K562 (cell line): ENCODE measurements at regions not wholly inside any gene's neighbourhood (a gene's known extent, or its start where the extent isn't known, plus 50 kb on each side); places are given as distances from the start of the nearest gene placed in this dataset.

Experiments used
- ATAC-seq: fragments of 200-7000 bp; cut with Tn5 transposase; 3 replicates; pipeline ENCODE4 v1.9.1; 2020; ENCODE audit warnings: moderate library complexity
- BruUV-seq: library from RNA; stranded (reverse); fragments of 400-500 nt; replicated peaks from 2 replicates; lab custom pipeline; 2021; lab: Mats Ljungman, UMichigan
- CTCF ChIA-PET: fragments of 300-600 bp; formaldehyde crosslinking; extraction: SDS; loops from one replicate; lab custom pipeline; 2021; ENCODE audit warnings: low intra/inter-chr PET ratio; lab: Yijun Ruan, JAX
- POLR2A ChIA-PET: fragments of 300-600, 350-650 bp; sonication (Branson Sonifier 250); formaldehyde crosslinking; extraction: SDS; loops from one replicate; lab custom pipeline; 2021; ENCODE audit warnings: antibody characterized with exemption, inconsistent platforms; lab: Yijun Ruan, JAX
- DNase-seq, 4 experiments: peaks; one replicate each; pipeline versions ENCODE4 v3.0.0 to v3.0.0-alpha.2; 2011 to 2018; ENCODE audit warnings: low spot score in 3 of 4, mixed read lengths in 3 of 4; ENCODE audit errors: extremely low read depth in 1 of 4
- FAIRE-seq: peaks from 2 replicates; lab custom pipeline; 2011; peaks lifted over from hg19 to GRCh38; lab: Jason Lieb, UNC
- H2AFZ ChIP-seq: 2 replicates; pipeline ENCODE4 v1.6.0; 2011; ENCODE audit warnings: low read depth, low read length, control low read depth, inconsistent platforms
- H3K27ac ChIP-seq: fragments of 200-600 bp; 3 replicates; pipeline ENCODE4 v1.8.0; 2011; ENCODE audit warnings: low read depth, mild to moderate bottlenecking, control low read depth, inconsistent platforms, low read length, moderate library complexity, mixed read lengths; ENCODE audit errors: extremely low read depth
- H3K27me3 ChIP-seq, 2 experiments: fragments of 300-600 bp in 1 of 2; 2 replicates in 1 of 2; 3 replicates in 1 of 2; pipeline versions ENCODE4 v1.6.0 to v1.8.0; 2011; ENCODE audit warnings: inconsistent platforms in 2 of 2, low read length in 2 of 2, mild to moderate bottlenecking in 1 of 2, mixed read lengths in 1 of 2, moderate library complexity in 1 of 2; ENCODE audit not compliant: control insufficient read depth in 2 of 2, insufficient read depth in 2 of 2
- H3K36me3 ChIP-seq: fragments of 300-600 bp; 3 replicates; pipeline ENCODE4 v1.8.0; 2011; ENCODE audit warnings: mild to moderate bottlenecking, low read length, inconsistent platforms; ENCODE audit not compliant: control insufficient read depth, insufficient read depth
- H3K4me1 ChIP-seq, 2 experiments: fragments of 200-600 bp in 1 of 2; replicated peaks in 1 of 2; 2 replicates in 1 of 2; 3 replicates in 1 of 2; pipeline versions ENCODE4 v1.5.1 to v1.8.0; 2011; ENCODE audit warnings: inconsistent platforms in 2 of 2, low read length in 2 of 2, mild to moderate bottlenecking in 1 of 2, mixed read lengths in 1 of 2, moderate library complexity in 1 of 2; ENCODE audit not compliant: control insufficient read depth in 2 of 2, insufficient read depth in 2 of 2
- H3K4me2 ChIP-seq: 2 replicates; pipeline ENCODE4 v1.6.1; 2011; ENCODE audit warnings: low read length, control low read depth, inconsistent platforms, mixed read lengths; ENCODE audit not compliant: insufficient read depth
- H3K4me3 ChIP-seq: fragments of 200-600 bp; sonication (generic), shearing (Covaris generic); 2 replicates; pipeline ENCODE4 v1.5.1; 2016; ENCODE audit warnings: control low read depth, inconsistent platforms
- H3K79me2 ChIP-seq: fragments of 200-600 bp; 3 replicates; pipeline ENCODE4 v1.8.0; 2011; ENCODE audit warnings: low read length, inconsistent platforms; ENCODE audit not compliant: control insufficient read depth, insufficient read depth
- H3K9ac ChIP-seq, 2 experiments: 2 replicates each; pipeline versions ENCODE4 v1.6.0 to v1.6.1; 2011; ENCODE audit warnings: low read depth in 2 of 2, low read length in 2 of 2, control low read depth in 1 of 2, inconsistent platforms in 1 of 2, mild to moderate bottlenecking in 1 of 2, mixed read lengths in 1 of 2; ENCODE audit not compliant: insufficient read depth in 1 of 2
- H3K9me1 ChIP-seq: one replicate; pipeline ENCODE4 v1.6.0; 2011; ENCODE audit warnings: inconsistent platforms, mild to moderate bottlenecking, low read length, moderate library complexity; ENCODE audit not compliant: control insufficient read depth, insufficient read depth
- H3K9me3 ChIP-seq: replicated peaks from 2 replicates; pipeline ENCODE4 v1.5.1; 2011; ENCODE audit warnings: low read depth, low read length, inconsistent platforms; ENCODE audit not compliant: control insufficient read depth, insufficient read depth
- H4K20me1 ChIP-seq: replicated peaks from 2 replicates; pipeline ENCODE4 v1.6.1; 2011; ENCODE audit warnings: low read length, inconsistent platforms, mixed read lengths; ENCODE audit not compliant: control insufficient read depth, insufficient read depth
- ARID4B ChIP-seq: sonication (generic); formaldehyde crosslinking; IDR thresholded peaks from 2 replicates; pipeline ENCODE4 v1.8.0; 2022; ENCODE audit warnings: mild to moderate bottlenecking, missing genetic modification reagents
- PHB ChIP-seq: fragments of 250-450 bp; sonication (Bioruptor Pico); IDR thresholded peaks from 2 replicates; pipeline ENCODE4 v1.5.0; 2021
- PRMT5 ChIP-seq: sonication (generic); formaldehyde crosslinking; IDR thresholded peaks from 2 replicates; pipeline ENCODE4 v1.5.0; 2020; ENCODE audit warnings: missing genetic modification reagents
- RBM39 ChIP-seq: fragments of 200-400 bp; formaldehyde crosslinking; optimal IDR thresholded peaks from 2 replicates; pipeline ENCODE3; 2018; ENCODE audit warnings: low read depth, low read length
- SMARCB1 ChIP-seq: IDR thresholded peaks from 2 replicates; pipeline ENCODE4 v1.6.1; 2011; ENCODE audit warnings: improper control_type of control experiment, low read depth; ENCODE audit not compliant: insufficient read length
- ZNF584 ChIP-seq: fragments of 200-800 bp; sonication (Bioruptor generic); IDR thresholded peaks from 2 replicates; pipeline ENCODE4 v1.6.1; 2016; ENCODE audit warnings: low read depth, mild to moderate bottlenecking, missing genetic modification characterization, missing compliant biosample characterization
- WGBS: fragments of 100-300 bp; shearing (Covaris generic); methylation state at CpG from one replicate; pipeline ENCODE4 v1.1.6; 2016; ENCODE audit warnings: low coverage, mixed read lengths; ENCODE audit not compliant: insufficient coverage; ENCODE audit errors: missing lambda C conversion rate; 5-methylcytosine and 5-hydroxymethylcytosine counted together
- in situ Hi-C: fragments of 300-500 bp; cut with MboI; formaldehyde crosslinking; loops from 4 replicates; pipeline ENCODE4 v1.15.0; 2018; ENCODE audit warnings: inconsistent platforms, mixed read lengths
- intact Hi-C: fragments of 100-400 bp; cut with micrococcal nuclease; formaldehyde crosslinking; loops from 2 replicates; pipeline ENCODE4 v1.14.2; 2022

GRCh38 chr20:39669659-39670058, 707.5 kb downstream of the DHX35 start:
- no peak for TF ChIP-seq SMARCB1
- no peak for TF ChIP-seq PHB (CRISPR knock-in tag)
- no peak for TF ChIP-seq ARID4B
- TF ChIP-seq PRMT5 (CRISPR knock-in tag): no peak
- TF ChIP-seq RBM39: no peak
- no peak for TF ChIP-seq ZNF584 (CRISPR knock-in tag)
- H3K9ac ChIP-seq: no peak overlapping the region
- H3K4me1 ChIP-seq: no peaks in the 10 kb centered on the region
- ChIA-PET POLR2A (no interaction called here), CTCF (no interaction called here)
- in situ Hi-C loops (no loop called here), intact Hi-C loops (no loop called here)
- H3K9me1 ChIP-seq: no peaks in the 10 kb centered on the region
- no peak overlapping the region for H2AFZ ChIP-seq
- no peak overlapping the region for H3K4me2 ChIP-seq
- H3K9me3 ChIP-seq: 0 out of 2 replicates have a peak, but pooled peaks cover 2% of the 10 kb centered on the region
- no peaks in the 10 kb centered on the region for H3K36me3 ChIP-seq
- BruUV-seq: no TSS peak
- H3K27me3 ChIP-seq: no peaks in the 10 kb centered on the region
- no peak overlapping the region for H3K4me3 ChIP-seq
- no peaks in the 10 kb centered on the region for H4K20me1 ChIP-seq
- no peak overlapping the region for H3K27ac ChIP-seq
- whole genome bisulfite sequencing: 0% methylated on average over 2 of the region's 2 CpGs
- no peaks in the 10 kb centered on the region for H3K79me2 ChIP-seq
- ATAC-seq: no peak
- FAIRE-seq: no peak
- DNase-seq: no peak
